Fibroblast of the aortic adventitia (primary cell): ENCODE measurements at regions not wholly inside any gene's neighbourhood (a gene's known extent, or its start where the extent isn't known, plus 50 kb on each side); places are given as distances from the start of the nearest gene placed in this dataset.

ENCODE experiments used
- DNase-seq: peaks from one replicate; pipeline ENCODE4 v3.0.0-alpha.2; 2010; ENCODE audit warnings: low read depth
- H3K4me3 ChIP-seq: 2 replicates; pipeline ENCODE4 v1.5.1; 2011; ENCODE audit warnings: low read depth, mild to moderate bottlenecking, control low read depth, low read length, moderate library complexity
- TF ChIP-seq, protein P1 (sequence below): IDR thresholded peaks from 2 replicates; pipeline ENCODE4 v1.5.1; 2011; ENCODE audit warnings: mild to moderate bottlenecking, low read length, control low read depth, inconsistent platforms; ENCODE audit not compliant: insufficient read depth

- H3K4me3 ChIP-seq: no peak overlapping the region
- TF ChIP-seq, protein P1, sequence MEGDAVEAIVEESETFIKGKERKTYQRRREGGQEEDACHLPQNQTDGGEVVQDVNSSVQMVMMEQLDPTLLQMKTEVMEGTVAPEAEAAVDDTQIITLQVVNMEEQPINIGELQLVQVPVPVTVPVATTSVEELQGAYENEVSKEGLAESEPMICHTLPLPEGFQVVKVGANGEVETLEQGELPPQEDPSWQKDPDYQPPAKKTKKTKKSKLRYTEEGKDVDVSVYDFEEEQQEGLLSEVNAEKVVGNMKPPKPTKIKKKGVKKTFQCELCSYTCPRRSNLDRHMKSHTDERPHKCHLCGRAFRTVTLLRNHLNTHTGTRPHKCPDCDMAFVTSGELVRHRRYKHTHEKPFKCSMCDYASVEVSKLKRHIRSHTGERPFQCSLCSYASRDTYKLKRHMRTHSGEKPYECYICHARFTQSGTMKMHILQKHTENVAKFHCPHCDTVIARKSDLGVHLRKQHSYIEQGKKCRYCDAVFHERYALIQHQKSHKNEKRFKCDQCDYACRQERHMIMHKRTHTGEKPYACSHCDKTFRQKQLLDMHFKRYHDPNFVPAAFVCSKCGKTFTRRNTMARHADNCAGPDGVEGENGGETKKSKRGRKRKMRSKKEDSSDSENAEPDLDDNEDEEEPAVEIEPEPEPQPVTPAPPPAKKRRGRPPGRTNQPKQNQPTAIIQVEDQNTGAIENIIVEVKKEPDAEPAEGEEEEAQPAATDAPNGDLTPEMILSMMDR: no peak
- no peak for DNase-seq
These were observed 661.7 kb upstream of the AUTS2 start for GRCh38 chr7:68936471-68937035.

- no peak overlapping the region for H3K4me3 ChIP-seq
- TF ChIP-seq, protein P1: no peak
- DNase-seq: no peak
These were observed 660.1 kb upstream of the AUTS2 start for GRCh38 chr7:68938151-68938550.

- H3K4me3 ChIP-seq: no peak overlapping the region
- DNase-seq: no peak
- TF ChIP-seq, protein P1: no peak
These were observed 654.5 kb upstream of the AUTS2 start for GRCh38 chr7:68943786-68944185.

- TF ChIP-seq, protein P1: no peak
- no peak for DNase-seq
- H3K4me3 ChIP-seq: no peak overlapping the region
These were observed 642.6 kb upstream of the AUTS2 start for GRCh38 chr7:68955656-68956055.

- H3K4me3 ChIP-seq: no peak overlapping the region
- no peak for DNase-seq
- TF ChIP-seq, protein P1: no peak
These were observed 639.7 kb upstream of the AUTS2 start for GRCh38 chr7:68958571-68958970.

DNA sequence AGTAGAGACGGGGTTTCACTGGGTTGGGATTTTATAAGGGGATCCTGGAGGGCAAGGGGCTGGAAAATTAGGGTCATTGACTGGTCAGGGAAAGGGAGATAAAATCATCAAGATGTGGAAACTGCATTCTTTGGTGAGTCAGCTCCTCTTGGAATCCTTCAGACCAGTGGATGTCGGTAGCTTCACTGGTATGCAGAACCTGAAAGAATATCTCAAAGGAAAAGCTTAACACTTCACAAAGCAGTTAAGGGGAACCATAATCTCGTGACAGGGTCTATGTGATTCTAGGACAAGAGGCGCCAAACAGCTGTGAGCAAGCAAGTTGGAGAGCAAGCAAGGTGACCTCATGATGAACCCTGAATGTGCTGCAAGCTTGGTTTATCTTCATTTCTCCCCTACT is 634.7 kb upstream of the AUTS2 start:
- TF ChIP-seq, protein P1: no peak
- DNase-seq: peak; percentile 91
- H3K4me3 ChIP-seq: no peak overlapping the region

GRCh38 chr7:68964060-68964459 is 634.2 kb upstream of the AUTS2 start:
- no peak overlapping the region for H3K4me3 ChIP-seq
- DNase-seq: peak; percentile 74
- TF ChIP-seq, protein P1: no peak
